ENCODE measurements at regions not wholly inside any gene's neighbourhood (a gene's known extent, or its start where the extent isn't known, plus 50 kb on each side); places are given as distances from the start of the nearest gene placed in this dataset.

GRCh38 chr12:25894759-25895158 is 63.7 kb upstream of the RASSF8 start:
- Histone ChIP-seq H3K27me3 (no peaks in the 10 kb centered on the region), H3K36me3 (no peaks in the 10 kb centered on the region), H3K27ac (no peak overlapping the region), H3K4me3 (no peak overlapping the region), H3K4me1 (no peaks in the 10 kb centered on the region), H3K9me3 (peaks cover 0 to 18% (median 0%) of the 10 kb centered on the region in 3 donors)
- WGBS, 2 donors, result 64 to 74% methylated on average over 3 of the region's 3 CpGs
- intact Hi-C loops (cut with DNase I), result no loop called here
- TF ChIP-seq POLR2A (IDR thresholded peaks at IDR 0.05) (no peak), CTCF (IDR thresholded peaks at IDR 0.05) (no peak)
- DNase-seq, result no peak

GRCh38 chr12:25896981-25897380 is 61.5 kb upstream of the RASSF8 start:
- no peaks in the 10 kb centered on the region for H3K4me1 ChIP-seq
- no peaks in the 10 kb centered on the region for H3K27me3 ChIP-seq
- no peak overlapping the region for H3K27ac ChIP-seq
- no peaks in the 10 kb centered on the region for H3K36me3 ChIP-seq
- no peak for DNase-seq
- WGBS, 2 donors, result 54 to 61% methylated on average over 2 of the region's 2 CpGs
- no peak for TF ChIP-seq POLR2A (IDR thresholded peaks at IDR 0.05)
- H3K9me3 ChIP-seq, result peaks cover 0 to 12% (median 0%) of the 10 kb centered on the region in 3 donors
- intact Hi-C loops (cut with DNase I), result no loop called here
- H3K4me3 ChIP-seq, result no peak overlapping the region

- Histone ChIP-seq H3K9me3 (no peaks in the 10 kb centered on the region), H3K36me3 (no peaks in the 10 kb centered on the region), H3K27me3 (no peaks in the 10 kb centered on the region), H3K4me3 (no peak overlapping the region), H3K4me1 (no peaks in the 10 kb centered on the region), H3K27ac (no peak overlapping the region)
- DNase-seq, result no peak
- WGBS, 2 donors, result 73 to 82% methylated on average over 2 of the region's 2 CpGs
- TF ChIP-seq CTCF (IDR thresholded peaks at IDR 0.05), result no peak
- TF ChIP-seq POLR2A (IDR thresholded peaks at IDR 0.05), result no peak
- intact Hi-C loops (cut with DNase I), result no loop called here
These were observed 54.8 kb upstream of the RASSF8 start for GRCh38 chr12:25903603-25904245.

GRCh38 chr12:25904442-25904841 is 54.0 kb upstream of the RASSF8 start:
- intact Hi-C loops (cut with DNase I), result no loop called here
- Histone ChIP-seq H3K36me3 (no peaks in the 10 kb centered on the region), H3K9me3 (no peaks in the 10 kb centered on the region), H3K4me1 (no peaks in the 10 kb centered on the region), H3K4me3 (no peak overlapping the region), H3K27ac (no peak overlapping the region), H3K27me3 (no peaks in the 10 kb centered on the region)
- WGBS, 2 donors, result 92 to 100% methylated on average over 1 of the region's 1 CpG
- DNase-seq, result no peak
- TF ChIP-seq POLR2A (IDR thresholded peaks at IDR 0.05), result no peak
- no peak for TF ChIP-seq CTCF (IDR thresholded peaks at IDR 0.05)

- no peaks in the 10 kb centered on the region for H3K9me3 ChIP-seq
- H3K4me1 ChIP-seq, result no peaks in the 10 kb centered on the region
- no peak for DNase-seq
- H3K27ac ChIP-seq, result no peak overlapping the region
- intact Hi-C loops (cut with DNase I), result no loop called here
- TF ChIP-seq CTCF (IDR thresholded peaks at IDR 0.05), result no peak
- no peak for TF ChIP-seq POLR2A (IDR thresholded peaks at IDR 0.05)
- H3K27me3 ChIP-seq, result no peaks in the 10 kb centered on the region
- H3K36me3 ChIP-seq, result no peaks in the 10 kb centered on the region
- 84 to 97% methylated on average over 2 of the region's 2 CpGs for WGBS, 2 donors
- no peak overlapping the region for H3K4me3 ChIP-seq
These were observed 51.7 kb upstream of the RASSF8 start for GRCh38 chr12:25906651-25907340.

Small RNA genes lying in the stretch of these regions (small RNA-seq; reads per million reads assigned to genes)
- gene RN7SKP262, result 0 reads per million in 4 donors

Measured in esophagus squamous epithelium (tissue), 5 donors.